ENCODE measurements at regions not wholly inside any gene's neighbourhood (a gene's known extent, or its start where the extent isn't known, plus 50 kb on each side); places are given as distances from the start of the nearest gene placed in this dataset.
"Not testable (repeated sequence)": the region's sequence is repeated elsewhere in the genome, so short reads cannot be mapped to it uniquely, and the experiment has no call there.

- no peak for DNase-seq
Measured at GRCh38 chr19:31532034-31532433, 182.8 kb upstream of the TSHZ3 start.

- no peak for DNase-seq
Measured at GRCh38 chr19:31533114-31533513, 183.9 kb upstream of the TSHZ3 start.

- DNase-seq: no peak
Measured at GRCh38 chr19:31534231-31534630, 185.0 kb upstream of the TSHZ3 start.

GRCh38 chr19:31534786-31535657 lies 185.8 kb upstream of the TSHZ3 start:
- DNase-seq: no peak

- DNase-seq: no peak
Measured at GRCh38 chr19:31535691-31536460, 186.6 kb upstream of the TSHZ3 start.

GRCh38 chr19:31537136-31537535 lies 187.9 kb upstream of the TSHZ3 start:
- no peak for DNase-seq

- DNase-seq: not testable (repeated sequence)
Measured at GRCh38 chr19:31537902-31538301, 188.7 kb upstream of the TSHZ3 start.

- DNase-seq: no peak
Measured at GRCh38 chr19:31538879-31539278, 189.6 kb upstream of the TSHZ3 start.

- no peak for DNase-seq
Measured at GRCh38 chr19:31539386-31539785, 190.2 kb upstream of the TSHZ3 start.

GRCh38 chr19:31541396-31541795 lies 192.2 kb upstream of the TSHZ3 start:
- no peak for DNase-seq

- DNase-seq: peak; percentile 90
Measured at GRCh38 chr19:31543456-31543855, 194.2 kb upstream of the TSHZ3 start.

- DNase-seq: no peak
Measured at GRCh38 chr19:31545777-31546176, 196.5 kb upstream of the TSHZ3 start.

- DNase-seq: no peak
Measured at GRCh38 chr19:31546205-31546960, 197.1 kb upstream of the TSHZ3 start.

- no peak for DNase-seq
Measured at GRCh38 chr19:31548941-31549340, 199.7 kb upstream of the TSHZ3 start.

- no peak for DNase-seq
Measured at GRCh38 chr19:31553112-31553845, 204.0 kb upstream of the TSHZ3 start.

GRCh38 chr19:31553846-31554215 lies 204.6 kb upstream of the TSHZ3 start:
- no peak for DNase-seq

GRCh38 chr19:31554360-31554759 lies 205.1 kb upstream of the TSHZ3 start:
- no peak for DNase-seq

GRCh38 chr19:31555634-31556215 lies 206.5 kb upstream of the TSHZ3 start:
- no peak for DNase-seq

- DNase-seq: no peak
Measured at GRCh38 chr19:31559494-31559893, 210.3 kb upstream of the TSHZ3 start.

GRCh38 chr19:31560086-31561060 lies 211.1 kb upstream of the TSHZ3 start:
- DNase-seq: no peak

- no peak for DNase-seq
Measured at GRCh38 chr19:31562966-31563612, 213.9 kb upstream of the TSHZ3 start.
